Breast epithelium (tissue), 3 donors: ENCODE measurements at regions not wholly inside any gene's neighbourhood (a gene's known extent, or its start where the extent isn't known, plus 50 kb on each side); places are given as distances from the start of the nearest gene placed in this dataset.

Source experiments
- CTCF ChIP-seq, 3 donors: fragments of 450-650 bp; IDR thresholded peaks; one replicate each; pipeline ENCODE4 v1.5.1; 2016 to 2017; ENCODE audit warnings: antibody characterized with exemption in 3 of 3, mild to moderate bottlenecking in 3 of 3, moderate library complexity in 3 of 3
- POLR2A ChIP-seq: fragments of 450-650 bp; IDR thresholded peaks from one replicate; pipeline ENCODE4 v1.6.1; 2016; ENCODE audit warnings: antibody characterized with exemption, mild to moderate bottlenecking, moderate library complexity

GRCh38 chr16:35908942-35909341 is 2449.5 kb downstream of the TP53TG3F start:
- TF ChIP-seq CTCF (IDR thresholded peaks at IDR 0.05) = no peak
- TF ChIP-seq POLR2A = no peak
